Thyroid gland (tissue), 4 donors: ENCODE measurements at regions not wholly inside any gene's neighbourhood (a gene's known extent, or its start where the extent isn't known, plus 50 kb on each side); places are given as distances from the start of the nearest gene placed in this dataset.

ENCODE experiments used
- DNase-seq, 2 donors: peaks; one replicate each; pipeline ENCODE4 v3.0.0-alpha.2; 2019
- H3K27ac ChIP-seq, 3 donors: fragments of 200-600 bp; sonication (generic); 1 replicate in 2 of 3; 2 replicates in 1 of 3; pipeline ENCODE4 v1.5.1; 2016 to 2019; ENCODE audit warnings: mild to moderate bottlenecking in 1 of 3, moderate library complexity in 1 of 3
- H3K27me3 ChIP-seq: fragments of 200-600 bp; sonication (generic); one replicate; pipeline ENCODE4 v1.5.1; 2019
- H3K36me3 ChIP-seq, 2 donors: fragments of 200-600 bp; sonication (generic); one replicate each; pipeline ENCODE4 v1.5.1; 2016 to 2019
- H3K4me1 ChIP-seq, 2 donors: fragments of 200-600 bp; sonication (generic); one replicate each; pipeline ENCODE4 v1.5.1; 2017 to 2019
- H3K4me3 ChIP-seq, 3 donors: fragments of 200-600 bp; sonication (generic); replicated peaks in 1 of 3; 1 replicate in 2 of 3; 2 replicates in 1 of 3; pipeline ENCODE4 v1.5.1; 2016; ENCODE audit warnings: mild to moderate bottlenecking in 1 of 3
- H3K9me3 ChIP-seq: fragments of 200-600 bp; sonication (generic); one replicate; pipeline ENCODE4 v1.5.1; 2017
- POLR2A ChIP-seq, 2 donors: fragments of 450-650 bp; IDR thresholded peaks; one replicate each; pipeline ENCODE4 v1.6.1; 2017; ENCODE audit warnings: antibody characterized with exemption in 2 of 2, mild to moderate bottlenecking in 2 of 2, moderate library complexity in 1 of 2
- WGBS, 2 donors: methylation state at CpG; one replicate each; pipeline ENCODE4 v1.1.5; 2017; 5-methylcytosine and 5-hydroxymethylcytosine counted together
- intact Hi-C: fragments of 100-400 bp; cut with DNase I; formaldehyde crosslinking; loops from one replicate; pipeline ENCODE4 v1.15.1; 2023
- TF ChIP-seq, protein P1 (sequence below), 6 experiments: fragments of 200-600 bp in 3 of 6; fragments of 450-650 bp in 3 of 6; sonication (generic) in 3 of 6; IDR thresholded peaks; one replicate each; pipeline ENCODE4 v1.5.1; 2016 to 2019; ENCODE audit warnings: antibody characterized with exemption in 6 of 6, mild to moderate bottlenecking in 2 of 6, inconsistent platforms in 1 of 6, moderate library complexity in 1 of 6

- Histone ChIP-seq H3K36me3 (no peaks in the 10 kb centered on the region), H3K4me1 (no peaks in the 10 kb centered on the region), H3K4me3 (no peak overlapping the region), H3K27ac (no peak overlapping the region), H3K27me3 (no peaks in the 10 kb centered on the region), H3K9me3 (no peaks in the 10 kb centered on the region)
- intact Hi-C loops, result no loop called here
- TF ChIP-seq, protein P1, sequence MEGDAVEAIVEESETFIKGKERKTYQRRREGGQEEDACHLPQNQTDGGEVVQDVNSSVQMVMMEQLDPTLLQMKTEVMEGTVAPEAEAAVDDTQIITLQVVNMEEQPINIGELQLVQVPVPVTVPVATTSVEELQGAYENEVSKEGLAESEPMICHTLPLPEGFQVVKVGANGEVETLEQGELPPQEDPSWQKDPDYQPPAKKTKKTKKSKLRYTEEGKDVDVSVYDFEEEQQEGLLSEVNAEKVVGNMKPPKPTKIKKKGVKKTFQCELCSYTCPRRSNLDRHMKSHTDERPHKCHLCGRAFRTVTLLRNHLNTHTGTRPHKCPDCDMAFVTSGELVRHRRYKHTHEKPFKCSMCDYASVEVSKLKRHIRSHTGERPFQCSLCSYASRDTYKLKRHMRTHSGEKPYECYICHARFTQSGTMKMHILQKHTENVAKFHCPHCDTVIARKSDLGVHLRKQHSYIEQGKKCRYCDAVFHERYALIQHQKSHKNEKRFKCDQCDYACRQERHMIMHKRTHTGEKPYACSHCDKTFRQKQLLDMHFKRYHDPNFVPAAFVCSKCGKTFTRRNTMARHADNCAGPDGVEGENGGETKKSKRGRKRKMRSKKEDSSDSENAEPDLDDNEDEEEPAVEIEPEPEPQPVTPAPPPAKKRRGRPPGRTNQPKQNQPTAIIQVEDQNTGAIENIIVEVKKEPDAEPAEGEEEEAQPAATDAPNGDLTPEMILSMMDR (IDR thresholded peaks at IDR 0.05), result no peak
- no peak for TF ChIP-seq POLR2A (IDR thresholded peaks at IDR 0.05)
- no peak for DNase-seq
- 60 to 72% methylated on average over 2 of the region's 2 CpGs for WGBS, 2 donors
Measured at GRCh38 chr15:26433060-26433459, 339.8 kb downstream of the GABRB3 start.

- WGBS, 2 donors, result 77 to 88% methylated on average over 2 of the region's 2 CpGs
- Histone ChIP-seq H3K4me3 (no peak overlapping the region), H3K36me3 (no peaks in the 10 kb centered on the region), H3K27ac (no peak overlapping the region), H3K4me1 (no peaks in the 10 kb centered on the region), H3K9me3 (no peaks in the 10 kb centered on the region), H3K27me3 (no peaks in the 10 kb centered on the region)
- intact Hi-C loops, result no loop called here
- no peak for DNase-seq
- TF ChIP-seq, protein P1 (IDR thresholded peaks at IDR 0.05), result no peak
- TF ChIP-seq POLR2A (IDR thresholded peaks at IDR 0.05), result no peak
Measured at GRCh38 chr15:26421065-26421464, 351.8 kb downstream of the GABRB3 start.

DNA sequence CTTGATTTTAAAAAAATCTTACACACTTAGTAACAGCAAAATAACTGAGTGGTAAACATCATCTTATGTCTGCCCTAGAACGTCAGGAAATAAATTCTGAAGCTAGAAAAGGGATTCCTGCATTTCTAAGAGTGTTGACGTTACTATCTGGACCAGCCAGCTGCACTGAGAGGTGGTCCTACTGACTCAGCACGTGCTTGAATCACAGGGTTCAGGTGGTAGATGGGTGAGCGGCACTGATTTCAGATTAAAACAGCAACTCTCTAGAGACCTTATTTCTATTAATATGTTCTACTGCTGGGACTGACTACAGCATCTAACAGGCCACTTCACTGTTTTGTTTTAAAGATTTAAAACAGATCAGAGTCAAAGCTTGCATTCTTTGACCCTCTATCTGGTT lies 377.2 kb downstream of the GABRB3 start:
- no peak overlapping the region for H3K4me3 ChIP-seq
- no peaks in the 10 kb centered on the region for H3K4me1 ChIP-seq
- H3K9me3 ChIP-seq, result no peaks in the 10 kb centered on the region
- 62 to 67% methylated on average over 4 of the region's 4 CpGs for WGBS, 2 donors
- DNase-seq, result no peak
- no peaks in the 10 kb centered on the region for H3K36me3 ChIP-seq
- H3K27ac ChIP-seq, result no peak overlapping the region
- no peaks in the 10 kb centered on the region for H3K27me3 ChIP-seq
- no peak for TF ChIP-seq POLR2A (IDR thresholded peaks at IDR 0.05)
- TF ChIP-seq, protein P1 (IDR thresholded peaks at IDR 0.05), result no peak
- intact Hi-C loops, result no loop called here

- TF ChIP-seq POLR2A (IDR thresholded peaks at IDR 0.05), result no peak
- TF ChIP-seq, protein P1 (IDR thresholded peaks at IDR 0.05), result no peak
- Histone ChIP-seq H3K9me3 (no peaks in the 10 kb centered on the region), H3K27me3 (no peaks in the 10 kb centered on the region), H3K36me3 (no peaks in the 10 kb centered on the region), H3K4me3 (no peak overlapping the region), H3K4me1 (no peaks in the 10 kb centered on the region), H3K27ac (no peak overlapping the region)
- DNase-seq, result no peak
- WGBS, 2 donors, result 41 to 53% methylated on average over 8 of the region's 8 CpGs
- intact Hi-C loops, result no loop called here
Measured at GRCh38 chr15:26394801-26395200, 378.1 kb downstream of the GABRB3 start.

DNA sequence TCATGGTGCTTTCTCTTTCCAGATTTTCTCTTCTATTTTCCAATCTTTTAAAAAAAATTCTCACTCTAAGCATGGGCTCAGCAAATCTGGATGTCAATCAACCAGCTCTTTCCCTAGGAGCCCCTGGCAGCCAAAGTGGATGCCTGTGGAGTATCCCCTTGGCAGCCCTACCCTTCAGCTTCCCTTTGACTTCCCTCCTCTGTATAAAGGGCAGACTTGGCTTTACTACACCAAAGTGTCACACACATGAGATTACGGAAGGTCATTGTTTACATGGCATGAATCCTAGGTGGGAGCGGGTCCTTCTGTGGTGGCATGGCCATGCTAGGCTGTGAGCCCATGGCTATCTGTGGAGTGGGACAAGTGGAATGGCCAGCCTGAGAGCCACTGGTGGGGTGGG lies 379.9 kb downstream of the GABRB3 start:
- no peaks in the 10 kb centered on the region for H3K36me3 ChIP-seq
- H3K4me1 ChIP-seq, result no peaks in the 10 kb centered on the region
- no peak for TF ChIP-seq POLR2A (IDR thresholded peaks at IDR 0.05)
- TF ChIP-seq, protein P1 (IDR thresholded peaks at IDR 0.05), result no peak
- no peak overlapping the region for H3K4me3 ChIP-seq
- DNase-seq, result no peak
- no peaks in the 10 kb centered on the region for H3K9me3 ChIP-seq
- H3K27ac ChIP-seq, result no peak overlapping the region
- intact Hi-C loops, result no loop called here
- WGBS, 2 donors, result 90 to 97% methylated on average over 2 of the region's 2 CpGs
- H3K27me3 ChIP-seq, result no peaks in the 10 kb centered on the region
